Subcutaneous abdominal adipose tissue (tissue), 5 donors: ENCODE measurements at regions not wholly inside any gene's neighbourhood (a gene's known extent, or its start where the extent isn't known, plus 50 kb on each side); places are given as distances from the start of the nearest gene placed in this dataset.

Source experiments
- H3K27ac ChIP-seq: one replicate; pipeline ENCODE4 v1.7.0; 2013; ENCODE audit warnings: low read depth, mild to moderate bottlenecking, inconsistent platforms, low read length, moderate library complexity
- H3K27me3 ChIP-seq, 5 donors: one replicate each; pipeline ENCODE4 v1.7.0; 2013; ENCODE audit warnings: low read length in 5 of 5, inconsistent platforms in 1 of 5; ENCODE audit not compliant: control insufficient read depth in 5 of 5, insufficient read depth in 4 of 5
- H3K36me3 ChIP-seq, 5 donors: one replicate each; pipeline ENCODE4 v1.7.0; 2013; ENCODE audit warnings: low read length in 5 of 5; ENCODE audit not compliant: control insufficient read depth in 5 of 5, insufficient read depth in 5 of 5
- H3K4me1 ChIP-seq, 5 donors: one replicate each; pipeline ENCODE4 v1.7.0; 2013; ENCODE audit warnings: low read length in 5 of 5, mild to moderate bottlenecking in 3 of 5, moderate library complexity in 1 of 5; ENCODE audit not compliant: control insufficient read depth in 5 of 5, insufficient read depth in 5 of 5
- H3K4me3 ChIP-seq, 5 donors: one replicate each; pipeline ENCODE4 v1.7.0; 2013; ENCODE audit warnings: low read length in 5 of 5, low read depth in 1 of 5
- H3K9ac ChIP-seq, 5 donors: one replicate each; pipeline ENCODE4 v1.7.0; 2013; ENCODE audit warnings: low read length in 5 of 5, mild to moderate bottlenecking in 4 of 5, moderate library complexity in 3 of 5
- H3K9me3 ChIP-seq, 5 donors: one replicate each; pipeline ENCODE4 v1.7.0; 2013; ENCODE audit warnings: low read length in 5 of 5; ENCODE audit not compliant: control insufficient read depth in 5 of 5
- donor health status: healthy.
- donor health status: healthy.
- donor health status: healthy.
- donor health status: healthy.
- donor health status: healthy.

- H3K27me3 ChIP-seq = no peaks in the 10 kb centered on the region
- no peak overlapping the region for H3K9ac ChIP-seq
- H3K9me3 ChIP-seq = no peaks in the 10 kb centered on the region
- H3K4me3 ChIP-seq = no peak overlapping the region
- no peaks in the 10 kb centered on the region for H3K36me3 ChIP-seq
- no peaks in the 10 kb centered on the region for H3K4me1 ChIP-seq
- no peak overlapping the region for H3K27ac ChIP-seq
These were observed 54.3 kb upstream of the ROBO2 start for GRCh38 chr3:76985645-76986044.

GRCh38 chr3:76986876-76987474, 52.9 kb upstream of the ROBO2 start:
- H3K9ac ChIP-seq = no peak overlapping the region
- H3K4me3 ChIP-seq = no peak overlapping the region
- H3K36me3 ChIP-seq = no peaks in the 10 kb centered on the region

More at GRCh38 chr3:76986876-76987474, 52.9 kb upstream of the ROBO2 start:
- Histone ChIP-seq H3K9me3 (no peaks in the 10 kb centered on the region), H3K27ac (no peak overlapping the region), H3K4me1 (no peaks in the 10 kb centered on the region), H3K27me3 (no peaks in the 10 kb centered on the region)
